CD4-positive, alpha-beta T cell (primary cell): ENCODE measurements at regions not wholly inside any gene's neighbourhood (a gene's known extent, or its start where the extent isn't known, plus 50 kb on each side); places are given as distances from the start of the nearest gene placed in this dataset.

Source experiments
- ATAC-seq: fragments of 200-7000 bp; cut with Tn5 transposase; one replicate; pipeline ENCODE4 v1.10.0; 2022; ENCODE audit warnings: mild to moderate bottlenecking; ENCODE audit not compliant: poor library complexity
- CTCF ChIA-PET: fragments of 350-600 bp; sonication (Branson Sonifier 250); formaldehyde crosslinking; loops from one replicate; lab custom pipeline; 2021; ENCODE audit warnings: antibody characterized with exemption, inconsistent platforms; lab: Charles Lee
- POLR2A ChIA-PET: fragments of 350-600 bp; sonication (Branson Sonifier 250); formaldehyde crosslinking; loops from one replicate; lab custom pipeline; 2021; ENCODE audit warnings: antibody characterized with exemption, inconsistent platforms; lab: Charles Lee
- DNase-seq, 14 experiments: peaks; one replicate each; pipeline ENCODE4 v3.0.0-alpha.2; 2013 to 2020; ENCODE audit warnings: mixed read lengths in 2 of 14
- H3K27ac ChIP-seq, 2 donors: one replicate each; pipeline versions ENCODE4 v1.5.1 to v1.7.0; 2013; ENCODE audit warnings: low read length in 2 of 2, low read depth in 1 of 2, mild to moderate bottlenecking in 1 of 2
- H3K27me3 ChIP-seq, 2 experiments: 1 replicate in 1 of 2; 2 replicates in 1 of 2; pipeline versions ENCODE4 v1.6.1 to v1.7.0; 2013; ENCODE audit warnings: low read length in 2 of 2, control low read depth in 1 of 2, mild to moderate bottlenecking in 1 of 2, moderate library complexity in 1 of 2; ENCODE audit not compliant: insufficient read depth in 2 of 2, control insufficient read depth in 1 of 2
- H3K36me3 ChIP-seq: one replicate; pipeline ENCODE4 v1.6.1; 2013; ENCODE audit warnings: low read length, control low read depth; ENCODE audit not compliant: insufficient read depth
- H3K4me1 ChIP-seq: one replicate; pipeline ENCODE4 v1.6.1; 2013; ENCODE audit warnings: low read length, control low read depth; ENCODE audit not compliant: insufficient read depth
- H3K4me3 ChIP-seq: one replicate; pipeline ENCODE4 v1.5.1; 2013; ENCODE audit warnings: mild to moderate bottlenecking, low read length, moderate library complexity
- H3K9me3 ChIP-seq, 2 experiments: 1 replicate in 1 of 2; 2 replicates in 1 of 2; pipeline versions ENCODE4 v1.6.1 to v1.7.0; 2013; ENCODE audit warnings: low read length in 2 of 2, mild to moderate bottlenecking in 2 of 2, control low read depth in 1 of 2, moderate library complexity in 1 of 2; ENCODE audit not compliant: control insufficient read depth in 1 of 2, insufficient read depth in 1 of 2
- H3K27ac Mint-ChIP-seq: one replicate; pipeline ENCODE4 v1.8.0; 2020; ENCODE audit warnings: mixed read lengths
- H3K27me3 Mint-ChIP-seq: one replicate; pipeline ENCODE4 v1.8.0; 2021; ENCODE audit warnings: mixed read lengths
- H3K36me3 Mint-ChIP-seq: one replicate; pipeline ENCODE4 v1.8.0; 2021; ENCODE audit warnings: low read depth, mixed read lengths
- H3K4me1 Mint-ChIP-seq: one replicate; pipeline ENCODE4 v1.8.0; 2021; ENCODE audit warnings: low read depth, mixed read lengths
- H3K4me3 Mint-ChIP-seq: one replicate; pipeline ENCODE4 v1.8.0; 2020; ENCODE audit warnings: mild to moderate bottlenecking, mixed read lengths
- H3K9me3 Mint-ChIP-seq: one replicate; pipeline ENCODE4 v1.8.0; 2020; ENCODE audit warnings: mixed read lengths
- intact Hi-C, 2 experiments: fragments of 100-400 bp; cut with DNase I in 1 of 2; cut with micrococcal nuclease in 1 of 2; formaldehyde crosslinking; loops; one replicate each; pipeline versions ENCODE4 v1.15.1 to v1.9.0; 2023 to 2025; cut with DNase I, micrococcal nuclease
- TF ChIP-seq, protein P1 (sequence below): fragments of 200-600 bp; IDR thresholded peaks from one replicate; pipeline ENCODE4 v1.8.0; 2022; ENCODE audit warnings: antibody characterized with exemption, mild to moderate bottlenecking

DNA sequence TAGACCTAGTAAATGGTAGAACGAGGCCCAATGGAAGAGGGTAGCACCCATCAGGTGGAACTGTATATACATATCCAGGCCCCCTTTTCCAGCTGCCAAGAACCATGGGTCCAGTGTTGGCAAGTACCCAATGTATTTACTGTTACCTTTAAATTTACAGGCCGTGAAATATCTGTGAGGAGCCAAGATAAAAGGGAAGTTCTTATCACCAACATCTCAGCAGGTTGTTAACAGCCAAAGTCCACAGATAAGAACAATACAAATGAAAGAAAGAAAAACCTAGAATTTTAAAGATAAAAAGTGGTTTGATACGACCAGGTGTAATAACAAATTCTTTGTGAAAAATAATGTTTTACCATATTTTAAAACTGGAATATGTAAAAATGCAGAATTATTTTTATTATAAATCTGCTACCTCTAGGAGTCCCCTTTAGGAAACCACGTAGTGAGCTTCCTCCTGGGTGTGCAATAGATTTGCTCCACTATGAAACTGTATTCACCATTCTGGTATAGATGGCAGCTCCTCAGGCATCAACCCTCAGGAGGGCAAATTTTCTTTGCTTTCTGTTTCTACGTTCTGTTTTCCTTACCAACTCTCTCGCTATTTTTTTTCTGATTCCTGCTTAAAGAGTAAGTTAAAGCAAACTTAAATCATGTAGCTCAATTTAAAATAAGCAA lies 292.2 kb upstream of the SLC10A2 start:
- Histone ChIP-seq H3K27me3 (no peaks in the 10 kb centered on the region), H3K4me3 (no peak overlapping the region), H3K9me3 (peaks cover 0 to 8% of the 10 kb centered on the region in 2 experiments), H3K4me1 (no peaks in the 10 kb centered on the region), H3K36me3 (no peaks in the 10 kb centered on the region), H3K27ac (no peak overlapping the region)
- H3K4me1 Mint-ChIP-seq, result no peaks in the 10 kb centered on the region
- DNase-seq (no peak), ATAC-seq (no peak)
- ChIA-PET POLR2A (no interaction called here), CTCF (interaction anchor here (0.9 kb wide), 1 partner anchor 499 kb away, joined by 3 read pairs; no protein-coding TSS in a partner anchor)
- peaks cover 2% of the 10 kb centered on the region for H3K9me3 Mint-ChIP-seq
- no peak overlapping the region for H3K4me3 Mint-ChIP-seq
- TF ChIP-seq, protein P1, sequence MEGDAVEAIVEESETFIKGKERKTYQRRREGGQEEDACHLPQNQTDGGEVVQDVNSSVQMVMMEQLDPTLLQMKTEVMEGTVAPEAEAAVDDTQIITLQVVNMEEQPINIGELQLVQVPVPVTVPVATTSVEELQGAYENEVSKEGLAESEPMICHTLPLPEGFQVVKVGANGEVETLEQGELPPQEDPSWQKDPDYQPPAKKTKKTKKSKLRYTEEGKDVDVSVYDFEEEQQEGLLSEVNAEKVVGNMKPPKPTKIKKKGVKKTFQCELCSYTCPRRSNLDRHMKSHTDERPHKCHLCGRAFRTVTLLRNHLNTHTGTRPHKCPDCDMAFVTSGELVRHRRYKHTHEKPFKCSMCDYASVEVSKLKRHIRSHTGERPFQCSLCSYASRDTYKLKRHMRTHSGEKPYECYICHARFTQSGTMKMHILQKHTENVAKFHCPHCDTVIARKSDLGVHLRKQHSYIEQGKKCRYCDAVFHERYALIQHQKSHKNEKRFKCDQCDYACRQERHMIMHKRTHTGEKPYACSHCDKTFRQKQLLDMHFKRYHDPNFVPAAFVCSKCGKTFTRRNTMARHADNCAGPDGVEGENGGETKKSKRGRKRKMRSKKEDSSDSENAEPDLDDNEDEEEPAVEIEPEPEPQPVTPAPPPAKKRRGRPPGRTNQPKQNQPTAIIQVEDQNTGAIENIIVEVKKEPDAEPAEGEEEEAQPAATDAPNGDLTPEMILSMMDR, result no peak
- no peak overlapping the region for H3K27ac Mint-ChIP-seq
- intact Hi-C loops, result no loop called here
- H3K36me3 Mint-ChIP-seq, result no peaks in the 10 kb centered on the region
- no peaks in the 10 kb centered on the region for H3K27me3 Mint-ChIP-seq

DNA sequence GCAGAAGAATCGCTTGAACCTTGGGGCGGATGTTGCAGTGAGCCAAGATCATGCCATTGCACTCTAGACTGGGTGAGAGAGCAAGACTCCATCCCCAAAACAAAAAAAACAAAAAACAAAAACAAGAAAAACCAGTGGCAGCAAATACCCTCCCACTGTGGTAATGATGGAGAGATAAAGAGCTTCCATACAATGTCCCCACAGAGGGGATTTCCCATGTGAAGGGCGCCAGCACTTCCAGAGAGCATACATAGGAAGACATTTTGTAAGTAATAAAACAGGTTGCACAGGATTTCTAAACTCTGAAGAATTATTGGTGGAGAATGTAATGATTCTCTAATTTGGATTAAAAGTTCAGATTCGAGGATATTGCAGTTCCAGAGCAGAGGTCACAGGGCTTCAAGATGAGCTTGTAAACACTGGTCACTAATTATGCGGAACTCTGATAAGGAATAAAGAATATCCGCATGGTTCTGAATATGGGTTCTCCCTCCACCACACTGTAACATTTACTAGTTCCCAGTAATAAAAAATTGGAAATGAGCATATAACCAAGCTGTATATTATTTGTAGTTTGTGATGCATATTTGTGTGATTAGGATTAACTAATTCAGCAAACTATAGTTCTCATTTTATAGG lies 290.1 kb upstream of the SLC10A2 start:
- no peak overlapping the region for H3K4me3 ChIP-seq
- H3K27me3 Mint-ChIP-seq, result no peaks in the 10 kb centered on the region
- no peak overlapping the region for H3K27ac Mint-ChIP-seq
- no peaks in the 10 kb centered on the region for H3K4me1 Mint-ChIP-seq
- no peak for ATAC-seq
- H3K27ac ChIP-seq, result no peak overlapping the region
- TF ChIP-seq, protein P1, result no peak
- H3K27me3 ChIP-seq, result no peaks in the 10 kb centered on the region
- peaks cover 1% of the 10 kb centered on the region for H3K9me3 Mint-ChIP-seq
- ChIA-PET CTCF (no interaction called here), POLR2A (no interaction called here)
- H3K4me3 Mint-ChIP-seq, result no peak overlapping the region
- H3K36me3 Mint-ChIP-seq, result no peaks in the 10 kb centered on the region
- intact Hi-C loops, result no loop called here
- no peak for DNase-seq
- H3K4me1 ChIP-seq, result no peaks in the 10 kb centered on the region
- H3K36me3 ChIP-seq, result no peaks in the 10 kb centered on the region
- H3K9me3 ChIP-seq, result peaks cover 0 to 8% of the 10 kb centered on the region in 2 experiments

DNA sequence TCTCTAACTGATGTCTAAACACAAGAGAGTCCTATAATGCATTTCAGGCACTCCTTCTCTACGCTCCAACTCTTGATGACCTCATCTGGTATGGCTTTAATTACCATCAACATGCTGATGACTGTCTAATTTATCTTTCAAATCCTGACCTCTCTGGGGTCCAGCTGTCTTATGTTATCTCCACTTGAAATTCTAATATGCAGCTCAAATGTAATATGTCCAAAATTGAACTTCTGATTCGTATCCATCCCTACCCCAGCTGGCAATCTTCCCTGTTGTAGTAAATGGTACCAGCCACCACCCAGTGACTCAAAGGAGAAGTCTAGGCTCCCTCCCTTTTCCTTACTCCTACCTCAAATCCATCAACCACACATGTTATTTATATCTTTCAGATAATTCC lies 288.0 kb upstream of the SLC10A2 start:
- ATAC-seq, result no peak
- Histone ChIP-seq H3K27me3 (no peaks in the 10 kb centered on the region), H3K4me1 (no peaks in the 10 kb centered on the region), H3K4me3 (no peak overlapping the region), H3K27ac (no peak overlapping the region), H3K9me3 (peaks cover 0 to 8% of the 10 kb centered on the region in 2 experiments), H3K36me3 (no peaks in the 10 kb centered on the region)
- no peaks in the 10 kb centered on the region for H3K36me3 Mint-ChIP-seq
- no peak overlapping the region for H3K27ac Mint-ChIP-seq
- H3K4me3 Mint-ChIP-seq, result no peak overlapping the region
- H3K9me3 Mint-ChIP-seq, result no peaks in the 10 kb centered on the region
- no peaks in the 10 kb centered on the region for H3K4me1 Mint-ChIP-seq
- ChIA-PET POLR2A (no interaction called here), CTCF (no interaction called here)
- no peak for DNase-seq
- TF ChIP-seq, protein P1, result no peak
- intact Hi-C loops, result no loop called here
- H3K27me3 Mint-ChIP-seq, result no peaks in the 10 kb centered on the region
